Sigmoid colon (tissue), 4 donors: ENCODE measurements at regions not wholly inside any gene's neighbourhood (a gene's known extent, or its start where the extent isn't known, plus 50 kb on each side); places are given as distances from the start of the nearest gene placed in this dataset.

Experiments
- EP300 ChIP-seq, 4 donors: sonication (generic); formaldehyde crosslinking; IDR thresholded peaks; one replicate each; pipeline ENCODE4 v1.6.1; 2017; ENCODE audit warnings: antibody characterized with exemption in 4 of 4
- POLR2AphosphoS5 ChIP-seq, 4 donors: sonication (generic); formaldehyde crosslinking; IDR thresholded peaks; one replicate each; pipeline ENCODE4 v1.6.1; 2017; ENCODE audit warnings: antibody characterized with exemption in 4 of 4
- TF ChIP-seq, protein P1 (sequence below), 4 experiments: fragments of 450-650 bp in 3 of 4; fragments of 200-600 bp in 1 of 4; IDR thresholded peaks; one replicate each; pipeline ENCODE4 v1.5.1; 2016 to 2019; ENCODE audit warnings: antibody characterized with exemption in 4 of 4, mild to moderate bottlenecking in 3 of 4, moderate library complexity in 2 of 4

DNA sequence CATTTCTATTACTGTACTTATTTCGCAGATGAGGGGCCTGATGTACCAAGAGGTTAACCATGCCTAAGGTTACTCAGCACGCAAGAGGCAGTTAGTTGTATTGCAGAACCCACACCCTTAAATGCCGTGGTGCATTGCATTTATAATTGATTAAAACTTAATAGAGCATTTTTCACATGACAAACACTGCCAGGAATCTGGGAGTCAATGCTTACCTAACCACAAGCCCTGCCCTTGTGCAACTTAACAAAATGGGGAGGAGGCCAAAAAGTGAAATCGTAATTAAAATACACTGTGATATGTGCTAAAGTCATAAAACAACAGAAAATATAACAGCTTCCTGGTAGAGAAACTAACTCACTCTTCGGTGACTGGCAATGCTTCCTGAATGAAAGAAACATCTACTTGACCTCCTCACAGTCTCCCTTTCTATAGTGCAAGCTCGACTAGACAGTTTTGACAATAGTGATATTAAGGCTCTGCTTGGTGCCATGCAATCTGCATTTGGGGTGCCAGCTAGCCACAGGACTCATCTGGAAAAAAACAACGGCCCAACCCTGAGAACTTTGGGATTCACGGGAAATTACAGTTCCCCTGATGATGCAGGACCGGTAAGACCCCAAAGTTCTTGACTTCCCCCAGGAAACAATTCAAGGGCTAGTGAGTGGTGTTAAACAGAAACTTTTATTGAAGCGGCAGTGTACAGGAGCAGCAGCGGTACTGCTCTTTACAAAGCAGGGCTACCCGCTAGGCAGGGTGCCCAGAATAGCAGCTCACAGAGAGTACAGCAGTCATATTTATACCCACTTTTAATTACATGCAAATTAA lies 612.4 kb downstream of the TNS3 start:
- TF ChIP-seq, protein P1, sequence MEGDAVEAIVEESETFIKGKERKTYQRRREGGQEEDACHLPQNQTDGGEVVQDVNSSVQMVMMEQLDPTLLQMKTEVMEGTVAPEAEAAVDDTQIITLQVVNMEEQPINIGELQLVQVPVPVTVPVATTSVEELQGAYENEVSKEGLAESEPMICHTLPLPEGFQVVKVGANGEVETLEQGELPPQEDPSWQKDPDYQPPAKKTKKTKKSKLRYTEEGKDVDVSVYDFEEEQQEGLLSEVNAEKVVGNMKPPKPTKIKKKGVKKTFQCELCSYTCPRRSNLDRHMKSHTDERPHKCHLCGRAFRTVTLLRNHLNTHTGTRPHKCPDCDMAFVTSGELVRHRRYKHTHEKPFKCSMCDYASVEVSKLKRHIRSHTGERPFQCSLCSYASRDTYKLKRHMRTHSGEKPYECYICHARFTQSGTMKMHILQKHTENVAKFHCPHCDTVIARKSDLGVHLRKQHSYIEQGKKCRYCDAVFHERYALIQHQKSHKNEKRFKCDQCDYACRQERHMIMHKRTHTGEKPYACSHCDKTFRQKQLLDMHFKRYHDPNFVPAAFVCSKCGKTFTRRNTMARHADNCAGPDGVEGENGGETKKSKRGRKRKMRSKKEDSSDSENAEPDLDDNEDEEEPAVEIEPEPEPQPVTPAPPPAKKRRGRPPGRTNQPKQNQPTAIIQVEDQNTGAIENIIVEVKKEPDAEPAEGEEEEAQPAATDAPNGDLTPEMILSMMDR (IDR thresholded peaks at IDR 0.05) = no peak
- TF ChIP-seq EP300 (IDR thresholded peaks at IDR 0.05) = no peak
- peak in 1 of 4 donors; percentile 24 for TF ChIP-seq POLR2AphosphoS5 (IDR thresholded peaks at IDR 0.05)
